ENCODE measurements at regions not wholly inside any gene's neighbourhood (a gene's known extent, or its start where the extent isn't known, plus 50 kb on each side); places are given as distances from the start of the nearest gene placed in this dataset.

GRCh38 chr4:24013668-24014422 lies 124.0 kb upstream of the PPARGC1A start:
- 92 to 100% methylated on average over 1 to 5 of the region's 8 CpGs for WGBS, 2 experiments (ENCODE audit: insufficient coverage in 2 of 2)

GRCh38 chr4:24010994-24011393 lies 121.1 kb upstream of the PPARGC1A start:
- no peak overlapping the region for H3K4me3 ChIP-seq (ENCODE audit: extremely low read depth, insufficient read depth, low read length, poor library complexity, severe bottlenecking)
- WGBS, 2 experiments (ENCODE audit: insufficient coverage in 2 of 2) = 60% methylated on average over 1 of the region's 1 CpG
- H3K4me1 ChIP-seq (ENCODE audit: control insufficient read depth, insufficient read depth, low read length, poor library complexity, severe bottlenecking) = peaks cover 4% of the 10 kb centered on the region
- no peaks in the 10 kb centered on the region for H3K9me3 ChIP-seq (ENCODE audit: control insufficient read depth, low read length)
- H3K36me3 ChIP-seq (ENCODE audit: control insufficient read depth, insufficient read depth, low read length) = no peaks in the 10 kb centered on the region
- no peak overlapping the region for H3K27ac ChIP-seq (ENCODE audit: low read depth, low read length, severe bottlenecking)

More at GRCh38 chr4:24013668-24014422, 124.0 kb upstream of the PPARGC1A start:
- no peaks in the 10 kb centered on the region for H3K4me1 ChIP-seq (ENCODE audit: control insufficient read depth, insufficient read depth, low read length, poor library complexity, severe bottlenecking)
- no peaks in the 10 kb centered on the region for H3K9me3 ChIP-seq (ENCODE audit: control insufficient read depth, low read length)
- H3K4me3 ChIP-seq (ENCODE audit: extremely low read depth, insufficient read depth, low read length, poor library complexity, severe bottlenecking) = no peak overlapping the region
- no peak overlapping the region for H3K27ac ChIP-seq (ENCODE audit: low read depth, low read length, severe bottlenecking)
- H3K36me3 ChIP-seq (ENCODE audit: control insufficient read depth, insufficient read depth, low read length) = no peaks in the 10 kb centered on the region

GRCh38 chr4:24010573-24010972 lies 120.7 kb upstream of the PPARGC1A start:
- Histone ChIP-seq H3K4me1 (ENCODE audit: control insufficient read depth, insufficient read depth, low read length, poor library complexity, severe bottlenecking) (peaks cover 4% of the 10 kb centered on the region), H3K4me3 (ENCODE audit: extremely low read depth, insufficient read depth, low read length, poor library complexity, severe bottlenecking) (no peak overlapping the region), H3K9me3 (ENCODE audit: control insufficient read depth, low read length) (no peaks in the 10 kb centered on the region), H3K36me3 (ENCODE audit: control insufficient read depth, insufficient read depth, low read length) (no peaks in the 10 kb centered on the region), H3K27ac (ENCODE audit: low read depth, low read length, severe bottlenecking) (no peak overlapping the region)
- WGBS, 2 experiments (ENCODE audit: insufficient coverage in 2 of 2) = 86 to 100% methylated on average over 1 of the region's 3 CpGs

- Histone ChIP-seq H3K36me3 (ENCODE audit: control insufficient read depth, insufficient read depth, low read length) (no peaks in the 10 kb centered on the region), H3K9me3 (ENCODE audit: control insufficient read depth, low read length) (no peaks in the 10 kb centered on the region), H3K4me1 (ENCODE audit: control insufficient read depth, insufficient read depth, low read length, poor library complexity, severe bottlenecking) (peaks cover 11% of the 10 kb centered on the region), H3K4me3 (ENCODE audit: extremely low read depth, insufficient read depth, low read length, poor library complexity, severe bottlenecking) (no peak overlapping the region), H3K27ac (ENCODE audit: low read depth, low read length, severe bottlenecking) (no peak overlapping the region)
- WGBS, 2 experiments (ENCODE audit: insufficient coverage in 2 of 2) = 81 to 88% methylated on average over 7 to 8 of the region's 10 CpGs
Observed at GRCh38 chr4:24007860-24008261, 118.0 kb upstream of the PPARGC1A start.

GRCh38 chr4:24006269-24006668 lies 116.4 kb upstream of the PPARGC1A start:
- H3K27ac ChIP-seq (ENCODE audit: low read depth, low read length, severe bottlenecking) = no peak overlapping the region
- H3K9me3 ChIP-seq (ENCODE audit: control insufficient read depth, low read length) = no peaks in the 10 kb centered on the region
- peaks cover 15% of the 10 kb centered on the region for H3K4me1 ChIP-seq (ENCODE audit: control insufficient read depth, insufficient read depth, low read length, poor library complexity, severe bottlenecking)
- no peak overlapping the region for H3K4me3 ChIP-seq (ENCODE audit: extremely low read depth, insufficient read depth, low read length, poor library complexity, severe bottlenecking)
- no peaks in the 10 kb centered on the region for H3K36me3 ChIP-seq (ENCODE audit: control insufficient read depth, insufficient read depth, low read length)
- WGBS, 2 experiments (ENCODE audit: insufficient coverage in 2 of 2) = 91% methylated on average over 1 of the region's 1 CpG; no CpG with 5 or more reads in 1 of the 2 experiments

- Histone ChIP-seq H3K27ac (ENCODE audit: low read depth, low read length, severe bottlenecking) (no peak overlapping the region), H3K9me3 (ENCODE audit: control insufficient read depth, low read length) (no peaks in the 10 kb centered on the region), H3K4me3 (ENCODE audit: extremely low read depth, insufficient read depth, low read length, poor library complexity, severe bottlenecking) (no peak overlapping the region), H3K36me3 (ENCODE audit: control insufficient read depth, insufficient read depth, low read length) (no peaks in the 10 kb centered on the region), H3K4me1 (ENCODE audit: control insufficient read depth, insufficient read depth, low read length, poor library complexity, severe bottlenecking) (peaks cover 15% of the 10 kb centered on the region)
- 74 to 78% methylated on average over 2 to 3 of the region's 4 CpGs for WGBS, 2 experiments (ENCODE audit: insufficient coverage in 2 of 2)
Observed at GRCh38 chr4:24003926-24004325, 114.1 kb upstream of the PPARGC1A start.

GRCh38 chr4:24003496-24003895 lies 113.6 kb upstream of the PPARGC1A start:
- H3K4me3 ChIP-seq (ENCODE audit: extremely low read depth, insufficient read depth, low read length, poor library complexity, severe bottlenecking) = no peak overlapping the region
- H3K27ac ChIP-seq (ENCODE audit: low read depth, low read length, severe bottlenecking) = no peak overlapping the region
- no peaks in the 10 kb centered on the region for H3K36me3 ChIP-seq (ENCODE audit: control insufficient read depth, insufficient read depth, low read length)
- H3K4me1 ChIP-seq (ENCODE audit: control insufficient read depth, insufficient read depth, low read length, poor library complexity, severe bottlenecking) = peaks cover 15% of the 10 kb centered on the region
- WGBS, 2 experiments (ENCODE audit: insufficient coverage in 2 of 2) = 45 to 69% methylated on average over 1 of the region's 3 CpGs
- H3K9me3 ChIP-seq (ENCODE audit: control insufficient read depth, low read length) = no peaks in the 10 kb centered on the region

GRCh38 chr4:24002330-24002966 lies 112.6 kb upstream of the PPARGC1A start:
- Histone ChIP-seq H3K27ac (ENCODE audit: low read depth, low read length, severe bottlenecking) (no peak overlapping the region), H3K36me3 (ENCODE audit: control insufficient read depth, insufficient read depth, low read length) (no peaks in the 10 kb centered on the region), H3K4me1 (ENCODE audit: control insufficient read depth, insufficient read depth, low read length, poor library complexity, severe bottlenecking) (peaks cover 13% of the 10 kb centered on the region), H3K4me3 (ENCODE audit: extremely low read depth, insufficient read depth, low read length, poor library complexity, severe bottlenecking) (no peak overlapping the region), H3K9me3 (ENCODE audit: control insufficient read depth, low read length) (no peaks in the 10 kb centered on the region)
- WGBS, 2 experiments (ENCODE audit: insufficient coverage in 2 of 2) = 93% methylated on average over 6 to 7 of the region's 7 CpGs

GRCh38 chr4:24001486-24002329 lies 111.9 kb upstream of the PPARGC1A start:
- H3K4me1 ChIP-seq (ENCODE audit: control insufficient read depth, insufficient read depth, low read length, poor library complexity, severe bottlenecking) = peaks cover 11% of the 10 kb centered on the region
- 50 to 88% methylated on average over 1 to 3 of the region's 8 CpGs for WGBS, 2 experiments (ENCODE audit: insufficient coverage in 2 of 2)
- no peak overlapping the region for H3K4me3 ChIP-seq (ENCODE audit: extremely low read depth, insufficient read depth, low read length, poor library complexity, severe bottlenecking)
- no peak overlapping the region for H3K27ac ChIP-seq (ENCODE audit: low read depth, low read length, severe bottlenecking)
- no peaks in the 10 kb centered on the region for H3K36me3 ChIP-seq (ENCODE audit: control insufficient read depth, insufficient read depth, low read length)
- no peaks in the 10 kb centered on the region for H3K9me3 ChIP-seq (ENCODE audit: control insufficient read depth, low read length)

- no peak overlapping the region for H3K27ac ChIP-seq (ENCODE audit: low read depth, low read length, severe bottlenecking)
- peaks cover 11% of the 10 kb centered on the region for H3K4me1 ChIP-seq (ENCODE audit: control insufficient read depth, insufficient read depth, low read length, poor library complexity, severe bottlenecking)
- H3K9me3 ChIP-seq (ENCODE audit: control insufficient read depth, low read length) = no peaks in the 10 kb centered on the region
- H3K36me3 ChIP-seq (ENCODE audit: control insufficient read depth, insufficient read depth, low read length) = no peaks in the 10 kb centered on the region
- H3K4me3 ChIP-seq (ENCODE audit: extremely low read depth, insufficient read depth, low read length, poor library complexity, severe bottlenecking) = no peak overlapping the region
- 80% methylated on average over 2 of the region's 3 CpGs; no CpG with 5 or more reads in 1 of the 2 experiments for WGBS, 2 experiments (ENCODE audit: insufficient coverage in 2 of 2)
Observed at GRCh38 chr4:24000470-24000831, 110.6 kb upstream of the PPARGC1A start.

Data from mesodermal cell (in vitro differentiated cells).